ENCODE measurements at regions not wholly inside any gene's neighbourhood (a gene's known extent, or its start where the extent isn't known, plus 50 kb on each side); places are given as distances from the start of the nearest gene placed in this dataset.
"Not testable (repeated sequence)": the region's sequence is repeated elsewhere in the genome, so short reads cannot be mapped to it uniquely, and the experiment has no call there.

DNA sequence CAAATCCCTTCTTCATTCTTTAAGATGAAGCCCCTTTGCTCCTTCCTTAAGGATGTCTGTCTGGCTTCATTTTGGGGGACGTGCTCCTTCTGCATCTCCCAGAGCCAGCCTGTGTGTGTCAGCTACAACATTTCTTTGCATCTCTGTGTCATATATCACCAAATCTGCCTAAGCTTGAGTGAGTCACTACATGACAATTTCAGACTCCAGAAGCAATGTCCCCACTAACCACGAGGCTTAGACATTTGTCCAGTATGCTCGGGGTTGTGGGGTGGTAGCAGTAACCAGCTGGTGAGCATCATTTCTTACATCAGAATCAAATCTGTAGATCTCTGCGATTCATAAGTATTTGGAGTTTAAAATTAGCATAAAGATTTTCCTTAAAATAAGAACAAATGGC, 54.1 kb upstream of the USP14 start:
- not testable (repeated sequence) for DNase-seq

DNA sequence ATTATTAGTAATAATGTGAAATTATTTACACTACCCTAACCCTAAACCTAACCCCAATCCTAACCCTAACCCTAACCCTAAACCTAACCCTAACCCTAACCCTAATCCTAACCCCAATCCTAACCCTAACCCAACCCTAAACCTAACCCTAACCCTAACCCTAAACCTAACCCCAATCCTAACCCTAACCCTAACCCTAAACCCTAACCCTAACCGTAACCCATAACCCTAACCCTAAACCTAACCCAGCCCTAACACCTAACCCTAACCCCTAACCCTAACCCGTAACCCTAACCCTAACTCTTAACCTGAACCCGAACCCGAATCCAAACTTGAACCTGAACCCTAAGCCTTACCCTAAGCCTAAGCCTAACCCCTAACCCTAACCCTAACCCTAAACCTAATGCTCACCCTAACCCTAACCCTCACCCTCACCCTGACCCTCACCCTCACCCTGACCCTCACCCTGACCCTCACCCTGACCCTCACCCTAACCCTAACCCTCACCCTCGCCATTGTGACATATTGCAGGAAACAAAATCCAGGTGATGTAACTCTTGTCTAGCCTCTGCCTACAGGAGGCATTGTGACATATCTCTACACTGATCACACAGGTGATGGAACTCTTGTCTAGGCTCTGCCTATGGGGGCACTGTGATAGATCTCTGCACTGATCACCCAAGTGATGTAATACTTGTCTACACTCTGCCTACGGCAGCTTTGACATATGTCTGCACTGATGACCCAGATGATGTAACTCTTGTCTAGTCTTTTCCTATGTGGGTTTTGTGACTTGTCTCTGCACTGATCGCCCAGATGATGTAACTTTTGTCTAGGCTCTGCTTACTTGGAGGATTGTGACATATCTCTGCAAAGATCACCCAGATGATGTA, 53.0 kb upstream of the USP14 start:
- not testable (repeated sequence) for DNase-seq

DNA sequence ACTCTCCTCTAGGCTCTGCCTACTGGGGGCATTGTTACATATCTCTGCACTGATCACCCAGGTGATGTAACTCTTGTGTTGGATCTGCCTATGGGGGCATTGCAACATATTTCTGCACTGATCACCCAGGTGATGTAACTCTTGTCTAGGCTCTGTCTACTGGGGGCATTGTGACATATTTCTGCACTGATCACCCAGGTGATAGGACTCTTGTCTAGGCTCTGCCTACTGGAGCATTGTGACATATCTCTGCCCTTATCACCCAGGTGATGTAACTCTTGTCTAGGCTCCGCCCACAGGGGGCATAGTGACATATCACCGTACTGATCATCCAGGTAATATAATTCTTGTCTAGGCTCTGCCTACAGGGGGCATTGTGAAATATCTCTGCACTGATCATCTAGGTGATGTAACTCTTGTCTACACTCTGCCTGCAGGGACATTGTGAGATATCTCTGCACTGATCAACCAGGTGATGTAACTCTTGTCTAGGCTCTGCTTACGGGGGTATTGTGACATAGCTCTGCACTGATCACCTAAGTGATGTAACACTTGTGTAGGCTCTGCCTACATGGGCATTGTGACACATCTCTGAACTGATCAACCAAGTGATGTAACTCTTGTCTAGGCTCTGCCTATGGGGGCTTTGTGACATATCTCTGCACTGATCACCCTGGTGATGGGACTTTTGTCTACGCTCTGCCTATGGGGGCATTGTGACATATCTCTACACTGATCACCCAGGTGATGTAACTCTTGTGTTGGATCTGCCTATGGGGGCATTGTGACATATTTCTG, 52.1 kb upstream of the USP14 start:
- peak in 1 of 2 donors; percentile 27 for DNase-seq

DNA sequence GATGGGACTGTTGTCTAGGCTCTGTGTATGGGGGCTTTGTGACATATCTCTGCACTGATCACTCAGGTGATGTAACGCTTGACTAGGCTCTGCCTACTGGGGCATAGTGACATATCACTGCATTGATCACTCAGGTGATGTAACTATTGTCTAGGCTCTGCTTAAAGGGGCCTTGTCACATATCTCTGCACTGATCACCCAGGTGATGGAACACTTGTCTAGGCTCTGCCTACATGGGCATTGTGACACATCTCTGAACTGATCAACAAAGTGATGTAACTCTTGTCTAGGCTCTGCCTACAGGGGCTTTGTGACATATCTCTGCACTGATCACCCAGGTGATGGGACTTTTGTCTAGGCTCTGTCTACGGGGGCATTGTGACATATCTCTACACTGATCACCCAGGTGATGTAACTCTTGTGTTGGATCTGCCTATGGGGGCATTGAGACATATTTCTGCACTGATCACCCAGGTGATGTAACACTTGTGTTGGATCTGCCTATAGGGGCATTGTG, 51.4 kb upstream of the USP14 start:
- DNase-seq, result not testable (repeated sequence)

DNA sequence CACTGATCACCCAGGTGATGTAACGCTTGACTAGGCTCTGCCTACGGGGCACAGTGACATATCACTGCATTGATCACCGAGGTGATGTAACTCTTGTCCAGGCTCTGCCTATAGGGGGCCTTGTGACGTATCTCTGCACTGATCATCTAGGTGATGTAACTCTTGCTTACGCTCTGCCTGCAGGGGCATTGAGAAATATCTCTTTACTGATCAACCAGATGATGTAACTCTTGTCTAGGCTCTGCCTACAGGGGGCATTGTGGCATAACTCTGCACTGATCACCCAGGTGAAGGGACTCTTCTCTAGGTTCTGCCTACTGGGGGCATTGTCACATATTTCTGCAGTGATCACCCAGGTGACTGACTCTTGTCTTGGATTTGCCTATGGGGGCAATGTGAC, 50.9 kb upstream of the USP14 start:
- DNase-seq, result peak in 1 of 2 donors; percentile 15

DNA sequence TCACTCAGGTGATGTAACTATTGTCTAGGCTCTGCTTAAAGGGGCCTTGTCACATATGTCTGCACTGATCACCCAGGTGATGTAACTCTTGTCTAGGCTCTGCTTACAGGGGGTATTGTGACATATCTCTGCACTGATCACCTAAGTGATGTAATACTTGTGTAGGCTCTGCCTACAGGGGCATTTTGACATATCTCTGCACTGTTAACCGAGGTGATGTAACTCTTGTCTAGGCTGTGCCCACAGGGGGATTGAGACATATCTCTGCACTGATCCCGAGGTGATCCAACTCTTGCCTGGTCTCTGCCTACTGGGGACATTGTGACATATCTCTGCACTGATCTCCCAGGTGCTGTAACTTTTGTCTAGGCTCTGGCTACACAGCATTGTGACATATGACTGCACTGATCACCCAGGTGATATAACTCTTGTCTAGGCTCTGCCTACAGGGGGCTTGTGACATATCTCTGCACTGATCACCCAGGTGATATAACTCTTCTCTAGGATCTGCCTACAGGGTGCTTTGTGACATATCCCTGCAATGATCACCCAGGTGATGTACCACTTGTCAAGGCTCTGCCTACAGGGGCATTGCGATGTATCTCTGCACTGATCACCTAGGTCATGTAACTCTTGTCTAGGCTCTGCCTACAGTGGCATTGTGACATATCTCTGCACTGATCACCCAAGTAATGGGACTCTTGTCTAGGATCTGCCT, 50.3 kb upstream of the USP14 start:
- DNase-seq, result not testable (repeated sequence)

Data from CD4-positive, alpha-beta T cell treated with Interleukin-4 for 1 hour (primary cell).